ENCODE measurements at regions not wholly inside any gene's neighbourhood (a gene's known extent, or its start where the extent isn't known, plus 50 kb on each side); places are given as distances from the start of the nearest gene placed in this dataset.

GRCh38 chrX:124240422-124240821, 92.0 kb upstream of the TEX13D start:
- no peak for TF ChIP-seq RARB (CRISPR knock-in tag; IDR thresholded peaks at IDR 0.05)
- TF ChIP-seq ZFP3 (CRISPR knock-in tag; IDR thresholded peaks at IDR 0.05): no peak
- TF ChIP-seq SNAI2 (CRISPR knock-in tag; IDR thresholded peaks at IDR 0.05): no peak
- TF ChIP-seq, protein P1, sequence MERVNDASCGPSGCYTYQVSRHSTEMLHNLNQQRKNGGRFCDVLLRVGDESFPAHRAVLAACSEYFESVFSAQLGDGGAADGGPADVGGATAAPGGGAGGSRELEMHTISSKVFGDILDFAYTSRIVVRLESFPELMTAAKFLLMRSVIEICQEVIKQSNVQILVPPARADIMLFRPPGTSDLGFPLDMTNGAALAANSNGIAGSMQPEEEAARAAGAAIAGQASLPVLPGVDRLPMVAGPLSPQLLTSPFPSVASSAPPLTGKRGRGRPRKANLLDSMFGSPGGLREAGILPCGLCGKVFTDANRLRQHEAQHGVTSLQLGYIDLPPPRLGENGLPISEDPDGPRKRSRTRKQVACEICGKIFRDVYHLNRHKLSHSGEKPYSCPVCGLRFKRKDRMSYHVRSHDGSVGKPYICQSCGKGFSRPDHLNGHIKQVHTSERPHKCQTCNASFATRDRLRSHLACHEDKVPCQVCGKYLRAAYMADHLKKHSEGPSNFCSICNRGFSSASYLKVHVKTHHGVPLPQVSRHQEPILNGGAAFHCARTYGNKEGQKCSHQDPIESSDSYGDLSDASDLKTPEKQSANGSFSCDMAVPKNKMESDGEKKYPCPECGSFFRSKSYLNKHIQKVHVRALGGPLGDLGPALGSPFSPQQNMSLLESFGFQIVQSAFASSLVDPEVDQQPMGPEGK (CRISPR knock-in tag; IDR thresholded peaks at IDR 0.05; ENCODE audit: borderline replicate concordance): no peak
